Esophagus squamous epithelium (tissue), 4 donors: ENCODE measurements at regions not wholly inside any gene's neighbourhood (a gene's known extent, or its start where the extent isn't known, plus 50 kb on each side); places are given as distances from the start of the nearest gene placed in this dataset.

Source experiments
- POLR2A ChIP-seq, 4 donors: fragments of 450-650 bp; IDR thresholded peaks; one replicate each; pipeline ENCODE4 v1.6.1; 2017; ENCODE audit warnings: antibody characterized with exemption in 4 of 4, mild to moderate bottlenecking in 4 of 4, moderate library complexity in 3 of 4
- TF ChIP-seq, protein P1 (sequence below), 6 experiments: fragments of 450-650 bp in 4 of 6; fragments of 200-600 bp in 2 of 6; sonication (generic) in 2 of 6; IDR thresholded peaks; one replicate each; pipeline ENCODE4 v1.5.1; 2016 to 2019; ENCODE audit warnings: antibody characterized with exemption in 6 of 6, mild to moderate bottlenecking in 4 of 6, moderate library complexity in 4 of 6

DNA sequence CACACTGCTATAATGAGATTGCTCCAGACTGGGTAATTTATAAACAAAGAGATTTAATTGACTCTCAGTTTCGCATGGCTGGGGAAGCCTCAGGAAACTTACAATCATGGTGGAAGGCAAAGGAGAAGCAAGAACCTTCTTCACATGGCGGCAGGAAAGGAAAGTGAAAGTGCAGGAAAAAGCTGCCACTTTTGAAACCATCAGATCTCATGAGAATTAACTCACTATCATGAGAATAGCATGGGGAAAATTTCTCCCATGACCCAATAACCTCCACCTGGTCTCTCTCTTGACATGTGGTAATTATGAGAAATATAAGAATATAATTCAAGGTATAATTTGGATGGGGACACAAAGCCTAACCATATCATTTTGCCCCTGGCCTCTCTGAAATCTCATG lies 884.2 kb downstream of the GLUD2 start:
- TF ChIP-seq, protein P1, sequence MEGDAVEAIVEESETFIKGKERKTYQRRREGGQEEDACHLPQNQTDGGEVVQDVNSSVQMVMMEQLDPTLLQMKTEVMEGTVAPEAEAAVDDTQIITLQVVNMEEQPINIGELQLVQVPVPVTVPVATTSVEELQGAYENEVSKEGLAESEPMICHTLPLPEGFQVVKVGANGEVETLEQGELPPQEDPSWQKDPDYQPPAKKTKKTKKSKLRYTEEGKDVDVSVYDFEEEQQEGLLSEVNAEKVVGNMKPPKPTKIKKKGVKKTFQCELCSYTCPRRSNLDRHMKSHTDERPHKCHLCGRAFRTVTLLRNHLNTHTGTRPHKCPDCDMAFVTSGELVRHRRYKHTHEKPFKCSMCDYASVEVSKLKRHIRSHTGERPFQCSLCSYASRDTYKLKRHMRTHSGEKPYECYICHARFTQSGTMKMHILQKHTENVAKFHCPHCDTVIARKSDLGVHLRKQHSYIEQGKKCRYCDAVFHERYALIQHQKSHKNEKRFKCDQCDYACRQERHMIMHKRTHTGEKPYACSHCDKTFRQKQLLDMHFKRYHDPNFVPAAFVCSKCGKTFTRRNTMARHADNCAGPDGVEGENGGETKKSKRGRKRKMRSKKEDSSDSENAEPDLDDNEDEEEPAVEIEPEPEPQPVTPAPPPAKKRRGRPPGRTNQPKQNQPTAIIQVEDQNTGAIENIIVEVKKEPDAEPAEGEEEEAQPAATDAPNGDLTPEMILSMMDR (IDR thresholded peaks at IDR 0.05) = no peak
- TF ChIP-seq POLR2A (IDR thresholded peaks at IDR 0.05) = no peak
